ENCODE measurements at regions not wholly inside any gene's neighbourhood (a gene's known extent, or its start where the extent isn't known, plus 50 kb on each side); places are given as distances from the start of the nearest gene placed in this dataset.

DNA sequence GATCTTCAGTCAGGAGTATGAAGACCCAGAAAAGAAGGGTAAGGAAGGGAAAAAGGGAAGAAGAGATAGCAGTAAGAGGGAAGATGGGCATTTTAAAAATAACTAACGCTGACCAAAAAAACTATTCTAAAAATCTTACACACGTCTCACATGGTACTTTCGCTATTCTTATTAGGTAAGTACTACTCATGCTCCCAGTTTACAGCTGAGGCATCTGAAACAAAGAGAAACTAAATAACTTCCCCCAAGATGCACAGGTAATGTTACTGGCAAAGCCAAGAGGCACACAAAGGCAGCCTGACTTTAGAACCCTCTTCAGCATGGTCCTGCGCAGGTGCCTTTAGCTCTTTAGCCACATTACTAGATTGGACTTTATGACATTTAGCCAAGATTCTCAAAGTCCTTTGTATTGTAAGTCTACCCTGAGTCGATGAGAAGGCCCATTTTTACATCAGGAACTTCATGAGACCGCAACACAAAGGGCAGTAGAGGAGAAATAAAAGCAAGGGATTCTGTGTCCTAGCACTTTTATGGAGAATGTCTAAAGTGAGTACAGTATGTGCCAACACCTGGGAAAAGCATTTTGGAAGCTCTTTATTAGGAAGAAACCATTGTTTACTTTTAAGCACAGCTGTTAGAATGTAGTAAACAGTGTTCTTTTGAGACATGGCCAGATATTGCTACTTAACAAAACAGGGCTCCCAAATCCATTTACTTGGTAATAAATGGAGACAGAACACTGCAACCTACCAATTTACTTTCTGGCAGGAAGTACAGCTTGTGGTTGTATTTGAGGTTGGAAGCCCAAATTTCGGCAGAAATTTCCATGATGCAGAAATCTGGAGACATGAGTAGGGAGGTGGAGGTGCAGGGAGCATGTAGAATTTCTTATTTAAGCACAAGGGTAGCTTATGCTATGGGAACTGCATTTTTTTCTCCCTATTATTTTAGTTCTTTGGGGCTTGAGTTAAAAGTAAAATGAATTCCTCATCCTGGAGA, 250.7 kb downstream of the KCTD12 start:
- H3K79me1 ChIP-seq (ENCODE audit: low read length), result no peaks in the 10 kb centered on the region
- DNase-seq, result no peak
- no peaks in the 10 kb centered on the region for H3K4me1 ChIP-seq (ENCODE audit: control insufficient read depth in 1 of 2, insufficient read depth in 2 of 2, low read length in 2 of 2)
- H4K91ac ChIP-seq (ENCODE audit: low read depth, low read length), result no peak overlapping the region
- H3K27ac ChIP-seq (ENCODE audit: low read depth, low read length), result no peak overlapping the region
- H3K23ac ChIP-seq (ENCODE audit: low read length), result no peak overlapping the region
- no peak overlapping the region for H2AK5ac ChIP-seq (ENCODE audit: low read length)
- no peak overlapping the region for H2AFZ ChIP-seq (ENCODE audit: insufficient read depth, low read length, poor library complexity)
- no peak overlapping the region for H3K4me3 ChIP-seq (ENCODE audit: low read depth, low read length)
- H3K4me2 ChIP-seq (ENCODE audit: low read length), result no peak overlapping the region
- no CpG with 5 or more reads among the region's 7 CpGs for WGBS (ENCODE audit: extremely low coverage, insufficient coverage, insufficient read length)
- no peak overlapping the region for H2BK12ac ChIP-seq (ENCODE audit: low read length)
- H3K4ac ChIP-seq (ENCODE audit: low read depth, low read length), result no peak overlapping the region
- H3K79me2 ChIP-seq (ENCODE audit: control insufficient read depth, insufficient read depth, low read length, poor library complexity), result no peaks in the 10 kb centered on the region
- no peak overlapping the region for H3K9ac ChIP-seq (ENCODE audit: low read length)
- no peaks in the 10 kb centered on the region for H3K36me3 ChIP-seq (ENCODE audit: control insufficient read depth in 1 of 2, insufficient read depth in 2 of 2, low read length in 2 of 2)
- H2BK5ac ChIP-seq (ENCODE audit: low read depth, low read length, poor library complexity), result no peak overlapping the region
- no peak overlapping the region for H3K14ac ChIP-seq (ENCODE audit: low read length)
- H3K9me3 ChIP-seq (ENCODE audit: insufficient read depth, low read depth, low read length), result no peaks in the 10 kb centered on the region
- no peak overlapping the region for H4K12ac ChIP-seq (ENCODE audit: low read depth, low read length)
- H3K27me3 ChIP-seq (ENCODE audit: insufficient read depth, low read length), result no peaks in the 10 kb centered on the region
- H3K18ac ChIP-seq (ENCODE audit: low read length), result no peak overlapping the region
- H4K8ac ChIP-seq (ENCODE audit: low read depth, low read length), result no peak overlapping the region
- H2BK120ac ChIP-seq (ENCODE audit: insufficient read depth, low read length, poor library complexity), result no peak overlapping the region

DNA sequence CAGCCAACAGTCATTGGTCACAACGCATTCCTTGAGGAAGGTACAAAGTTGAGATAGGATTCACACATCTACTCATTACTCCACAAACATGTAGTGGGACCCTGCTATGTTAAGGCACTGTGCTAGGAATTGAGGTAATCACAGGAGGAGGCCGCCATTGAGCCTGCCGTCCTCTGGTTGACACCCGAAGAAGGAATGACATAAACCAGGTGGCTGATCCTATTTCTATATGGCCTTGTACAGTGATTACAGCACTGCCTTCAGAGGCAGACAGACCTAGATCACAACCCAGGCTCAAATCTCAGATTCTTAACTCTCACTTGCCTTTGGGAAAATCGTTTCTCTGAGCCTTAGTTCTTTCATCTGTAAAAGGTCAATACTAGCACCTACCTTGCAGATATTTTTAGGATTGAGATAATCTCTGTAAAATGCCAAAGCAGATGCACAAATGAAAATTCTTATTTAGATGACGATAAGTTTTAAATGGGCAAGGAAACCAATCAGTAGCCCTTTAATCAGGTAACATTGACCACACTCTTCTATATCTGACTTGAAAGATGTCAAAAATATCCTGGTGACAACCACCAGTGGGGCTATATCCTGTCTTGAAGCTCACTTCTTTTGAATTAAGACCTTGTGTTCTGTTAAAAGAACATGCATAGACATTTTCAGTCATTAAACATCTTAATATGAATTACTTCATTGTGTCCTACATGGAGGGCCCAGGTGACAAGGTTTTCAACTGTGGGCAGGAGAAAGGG, 251.6 kb downstream of the KCTD12 start:
- no peak overlapping the region for H3K27ac ChIP-seq (ENCODE audit: low read depth, low read length)
- no peak overlapping the region for H4K91ac ChIP-seq (ENCODE audit: low read depth, low read length)
- no peak overlapping the region for H3K4me2 ChIP-seq (ENCODE audit: low read length)
- no peak overlapping the region for H4K12ac ChIP-seq (ENCODE audit: low read depth, low read length)
- H3K23ac ChIP-seq (ENCODE audit: low read length), result no peak overlapping the region
- H2AK5ac ChIP-seq (ENCODE audit: low read length), result no peak overlapping the region
- H3K18ac ChIP-seq (ENCODE audit: low read length), result no peak overlapping the region
- no peaks in the 10 kb centered on the region for H3K9me3 ChIP-seq (ENCODE audit: insufficient read depth, low read depth, low read length)
- no peaks in the 10 kb centered on the region for H3K4me1 ChIP-seq (ENCODE audit: control insufficient read depth in 1 of 2, insufficient read depth in 2 of 2, low read length in 2 of 2)
- no peak overlapping the region for H3K9ac ChIP-seq (ENCODE audit: low read length)
- no peak overlapping the region for H3K4me3 ChIP-seq (ENCODE audit: low read depth, low read length)
- H3K79me2 ChIP-seq (ENCODE audit: control insufficient read depth, insufficient read depth, low read length, poor library complexity), result no peaks in the 10 kb centered on the region
- no peaks in the 10 kb centered on the region for H3K36me3 ChIP-seq (ENCODE audit: control insufficient read depth in 1 of 2, insufficient read depth in 2 of 2, low read length in 2 of 2)
- no peak overlapping the region for H3K4ac ChIP-seq (ENCODE audit: low read depth, low read length)
- no peak overlapping the region for H2AFZ ChIP-seq (ENCODE audit: insufficient read depth, low read length, poor library complexity)
- no peak for DNase-seq
- no peaks in the 10 kb centered on the region for H3K27me3 ChIP-seq (ENCODE audit: insufficient read depth, low read length)
- no peaks in the 10 kb centered on the region for H3K79me1 ChIP-seq (ENCODE audit: low read length)
- no peak overlapping the region for H3K14ac ChIP-seq (ENCODE audit: low read length)
- no CpG with 5 or more reads among the region's 6 CpGs for WGBS (ENCODE audit: extremely low coverage, insufficient coverage, insufficient read length)
- no peak overlapping the region for H2BK5ac ChIP-seq (ENCODE audit: low read depth, low read length, poor library complexity)
- H2BK120ac ChIP-seq (ENCODE audit: insufficient read depth, low read length, poor library complexity), result no peak overlapping the region
- no peak overlapping the region for H2BK12ac ChIP-seq (ENCODE audit: low read length)
- H4K8ac ChIP-seq (ENCODE audit: low read depth, low read length), result no peak overlapping the region

DNA sequence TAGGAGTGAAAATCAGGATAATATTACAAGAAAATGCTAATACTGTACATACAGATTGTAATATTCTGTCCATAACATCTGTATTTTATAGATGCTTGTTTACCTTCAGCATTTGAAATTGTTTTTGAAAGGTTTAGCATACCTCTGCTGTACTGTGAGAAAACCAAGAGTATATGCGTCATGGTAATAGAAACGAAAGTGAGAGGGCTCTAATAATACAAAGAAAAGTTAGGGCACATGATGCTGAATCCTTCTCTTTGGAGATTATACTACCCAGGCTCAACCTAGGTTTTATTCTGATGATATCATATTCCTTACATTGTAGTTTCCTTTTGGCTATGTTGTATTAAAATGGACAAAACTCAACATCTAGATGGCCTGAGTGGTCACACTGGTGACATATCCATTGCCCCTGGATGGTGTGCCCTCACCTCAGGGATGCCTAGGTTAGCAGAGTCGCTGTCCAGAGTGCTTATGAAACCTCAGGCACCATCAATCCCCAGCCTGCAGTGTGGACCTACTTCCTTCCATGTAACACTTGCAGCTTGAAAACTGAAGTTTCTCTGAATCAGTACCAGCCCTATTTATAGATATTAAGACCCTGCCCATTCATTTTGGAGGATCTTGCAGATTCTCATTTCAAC, 253.7 kb downstream of the KCTD12 start:
- no peak overlapping the region for H2BK120ac ChIP-seq (ENCODE audit: insufficient read depth, low read length, poor library complexity)
- H2AFZ ChIP-seq (ENCODE audit: insufficient read depth, low read length, poor library complexity), result no peak overlapping the region
- H3K14ac ChIP-seq (ENCODE audit: low read length), result no peak overlapping the region
- no peaks in the 10 kb centered on the region for H3K79me1 ChIP-seq (ENCODE audit: low read length)
- H3K4me1 ChIP-seq (ENCODE audit: control insufficient read depth in 1 of 2, insufficient read depth in 2 of 2, low read length in 2 of 2), result no peaks in the 10 kb centered on the region
- H3K4ac ChIP-seq (ENCODE audit: low read depth, low read length), result no peak overlapping the region
- no peak overlapping the region for H2AK5ac ChIP-seq (ENCODE audit: low read length)
- no peaks in the 10 kb centered on the region for H3K9me3 ChIP-seq (ENCODE audit: insufficient read depth, low read depth, low read length)
- WGBS (ENCODE audit: extremely low coverage, insufficient coverage, insufficient read length), result no CpG with 5 or more reads among the region's 3 CpGs
- no peak overlapping the region for H3K18ac ChIP-seq (ENCODE audit: low read length)
- no peaks in the 10 kb centered on the region for H3K27me3 ChIP-seq (ENCODE audit: insufficient read depth, low read length)
- H2BK5ac ChIP-seq (ENCODE audit: low read depth, low read length, poor library complexity), result no peak overlapping the region
- H4K8ac ChIP-seq (ENCODE audit: low read depth, low read length), result no peak overlapping the region
- no peaks in the 10 kb centered on the region for H3K36me3 ChIP-seq (ENCODE audit: control insufficient read depth in 1 of 2, insufficient read depth in 2 of 2, low read length in 2 of 2)
- H3K27ac ChIP-seq (ENCODE audit: low read depth, low read length), result no peak overlapping the region
- H4K12ac ChIP-seq (ENCODE audit: low read depth, low read length), result no peak overlapping the region
- H3K4me2 ChIP-seq (ENCODE audit: low read length), result no peak overlapping the region
- no peak overlapping the region for H4K91ac ChIP-seq (ENCODE audit: low read depth, low read length)
- no peaks in the 10 kb centered on the region for H3K79me2 ChIP-seq (ENCODE audit: control insufficient read depth, insufficient read depth, low read length, poor library complexity)
- no peak overlapping the region for H2BK12ac ChIP-seq (ENCODE audit: low read length)
- DNase-seq, result no peak
- H3K23ac ChIP-seq (ENCODE audit: low read length), result no peak overlapping the region
- H3K9ac ChIP-seq (ENCODE audit: low read length), result no peak overlapping the region
- H3K4me3 ChIP-seq (ENCODE audit: low read depth, low read length), result no peak overlapping the region

DNA sequence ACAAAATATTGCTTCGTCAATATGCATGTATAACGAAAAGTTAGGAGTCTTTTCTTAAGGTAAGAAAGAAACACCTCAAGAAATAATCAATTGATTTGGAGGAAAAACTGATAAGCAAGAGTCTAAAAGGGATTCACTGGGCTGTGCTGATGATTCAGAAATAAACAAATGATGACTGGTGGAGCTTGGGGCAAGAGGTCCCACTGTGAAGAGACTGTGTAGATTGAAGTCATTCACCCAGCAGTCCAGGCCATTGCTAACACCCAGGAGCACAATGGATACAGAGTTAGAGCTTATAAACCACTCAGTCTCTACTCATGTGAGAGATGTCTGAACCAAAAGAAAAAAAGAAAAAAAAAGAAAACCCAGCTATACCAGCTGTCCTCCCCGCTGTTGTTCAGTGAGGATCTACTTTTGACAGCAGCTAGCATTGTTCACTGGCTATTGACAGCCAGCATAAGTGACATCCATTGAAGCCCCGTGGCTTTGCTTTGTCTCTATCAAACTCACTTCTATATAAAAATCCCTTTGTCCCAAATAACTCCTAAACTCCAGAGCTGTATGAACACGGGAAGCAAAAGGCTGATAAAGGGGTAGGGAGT, 255.5 kb downstream of the KCTD12 start:
- no peak overlapping the region for H4K8ac ChIP-seq (ENCODE audit: low read depth, low read length)
- H3K36me3 ChIP-seq (ENCODE audit: control insufficient read depth in 1 of 2, insufficient read depth in 2 of 2, low read length in 2 of 2), result no peaks in the 10 kb centered on the region
- H3K27me3 ChIP-seq (ENCODE audit: insufficient read depth, low read length), result no peaks in the 10 kb centered on the region
- no peak overlapping the region for H2BK120ac ChIP-seq (ENCODE audit: insufficient read depth, low read length, poor library complexity)
- H4K91ac ChIP-seq (ENCODE audit: low read depth, low read length), result no peak overlapping the region
- H3K9ac ChIP-seq (ENCODE audit: low read length), result no peak overlapping the region
- no peaks in the 10 kb centered on the region for H3K9me3 ChIP-seq (ENCODE audit: insufficient read depth, low read depth, low read length)
- H2AK5ac ChIP-seq (ENCODE audit: low read length), result no peak overlapping the region
- H3K27ac ChIP-seq (ENCODE audit: low read depth, low read length), result no peak overlapping the region
- no peak overlapping the region for H4K12ac ChIP-seq (ENCODE audit: low read depth, low read length)
- no peak overlapping the region for H3K23ac ChIP-seq (ENCODE audit: low read length)
- no peak for DNase-seq
- H3K4ac ChIP-seq (ENCODE audit: low read depth, low read length), result no peak overlapping the region
- H2BK12ac ChIP-seq (ENCODE audit: low read length), result no peak overlapping the region
- no peak overlapping the region for H2BK5ac ChIP-seq (ENCODE audit: low read depth, low read length, poor library complexity)
- no peaks in the 10 kb centered on the region for H3K4me1 ChIP-seq (ENCODE audit: control insufficient read depth in 1 of 2, insufficient read depth in 2 of 2, low read length in 2 of 2)
- no peaks in the 10 kb centered on the region for H3K79me2 ChIP-seq (ENCODE audit: control insufficient read depth, insufficient read depth, low read length, poor library complexity)
- H3K14ac ChIP-seq (ENCODE audit: low read length), result no peak overlapping the region
- no peak overlapping the region for H3K18ac ChIP-seq (ENCODE audit: low read length)
- H3K79me1 ChIP-seq (ENCODE audit: low read length), result no peaks in the 10 kb centered on the region
- no CpG with 5 or more reads among the region's 5 CpGs for WGBS (ENCODE audit: extremely low coverage, insufficient coverage, insufficient read length)
- H2AFZ ChIP-seq (ENCODE audit: insufficient read depth, low read length, poor library complexity), result no peak overlapping the region
- no peak overlapping the region for H3K4me3 ChIP-seq (ENCODE audit: low read depth, low read length)
- no peak overlapping the region for H3K4me2 ChIP-seq (ENCODE audit: low read length)

Data from trophoblast cell (in vitro differentiated cells and primary cell).